ENCODE measurements at regions not wholly inside any gene's neighbourhood (a gene's known extent, or its start where the extent isn't known, plus 50 kb on each side); places are given as distances from the start of the nearest gene placed in this dataset.

- no peak for TF ChIP-seq REST (IDR thresholded peaks at IDR 0.05)
- no peak for TF ChIP-seq POLR2A (IDR thresholded peaks at IDR 0.05; ENCODE audit: low read length)
- no peak for TF ChIP-seq MAX (IDR thresholded peaks at IDR 0.05)
- TF ChIP-seq CTCF (IDR thresholded peaks at IDR 0.05): no peak
- TF ChIP-seq MYC (IDR thresholded peaks at IDR 0.05; ENCODE audit: borderline replicate concordance, low read length): no peak
- no peak for TF ChIP-seq EP300 (IDR thresholded peaks at IDR 0.05)
- TF ChIP-seq, protein P1, sequence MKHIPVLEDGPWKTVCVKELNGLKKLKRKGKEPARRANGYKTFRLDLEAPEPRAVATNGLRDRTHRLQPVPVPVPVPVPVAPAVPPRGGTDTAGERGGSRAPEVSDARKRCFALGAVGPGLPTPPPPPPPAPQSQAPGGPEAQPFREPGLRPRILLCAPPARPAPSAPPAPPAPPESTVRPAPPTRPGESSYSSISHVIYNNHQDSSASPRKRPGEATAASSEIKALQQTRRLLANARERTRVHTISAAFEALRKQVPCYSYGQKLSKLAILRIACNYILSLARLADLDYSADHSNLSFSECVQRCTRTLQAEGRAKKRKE (CRISPR knock-in tag; IDR thresholded peaks at IDR 0.05; ENCODE audit: low read depth): no peak
- TF ChIP-seq, protein P2, sequence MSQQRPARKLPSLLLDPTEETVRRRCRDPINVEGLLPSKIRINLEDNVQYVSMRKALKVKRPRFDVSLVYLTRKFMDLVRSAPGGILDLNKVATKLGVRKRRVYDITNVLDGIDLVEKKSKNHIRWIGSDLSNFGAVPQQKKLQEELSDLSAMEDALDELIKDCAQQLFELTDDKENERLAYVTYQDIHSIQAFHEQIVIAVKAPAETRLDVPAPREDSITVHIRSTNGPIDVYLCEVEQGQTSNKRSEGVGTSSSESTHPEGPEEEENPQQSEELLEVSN (IDR thresholded peaks at IDR 0.05; ENCODE audit: borderline replicate concordance, low read depth): no peak
- TF ChIP-seq TP53 (CRISPR knock-in tag; IDR thresholded peaks at IDR 0.05): no peak
- no peak for TF ChIP-seq RAD21 (conservative IDR thresholded peaks at IDR 0.05 in 1 of 2, IDR thresholded peaks at IDR 0.05 in 1 of 2)
- no peak for TF ChIP-seq MAZ (IDR thresholded peaks at IDR 0.05; ENCODE audit: borderline replicate concordance, low read depth, low read length)
- no peak for TF ChIP-seq JUN (IDR thresholded peaks at IDR 0.05)
- no peak for TF ChIP-seq ELK1 (IDR thresholded peaks at IDR 0.05; ENCODE audit: low read depth, low read length)
- TF ChIP-seq RCOR1 (IDR thresholded peaks at IDR 0.05; ENCODE audit: low read depth, low read length): no peak
Observed at GRCh38 chr2:226087051-226087450, 687.5 kb downstream of the NYAP2 start.

Measured in A549 (cell line).